ENCODE measurements at regions not wholly inside any gene's neighbourhood (a gene's known extent, or its start where the extent isn't known, plus 50 kb on each side); places are given as distances from the start of the nearest gene placed in this dataset.
"Not testable (repeated sequence)": the region's sequence is repeated elsewhere in the genome, so short reads cannot be mapped to it uniquely, and the experiment has no call there.

- Mint-ChIP-seq H3K4me1 (peaks cover 12% of the 10 kb centered on the region), H3K27me3 (peaks cover 11% of the 10 kb centered on the region), H3K9me3 (no peaks in the 10 kb centered on the region), H3K36me3 (ENCODE audit: low read depth) (no peaks in the 10 kb centered on the region), H3K27ac (no peak overlapping the region), H3K4me3 (no peak overlapping the region)
- no peak for ATAC-seq (replicated peaks)
These were observed 176.5 kb downstream of the NUFIP1 start for GRCh38 chr13:44812818-44813217.

- Mint-ChIP-seq H3K4me3 (no peak overlapping the region), H3K36me3 (ENCODE audit: low read depth) (no peaks in the 10 kb centered on the region), H3K4me1 (peaks cover 4% of the 10 kb centered on the region), H3K27ac (no peak overlapping the region), H3K9me3 (no peaks in the 10 kb centered on the region), H3K27me3 (peaks cover 11% of the 10 kb centered on the region)
- no peak for ATAC-seq (replicated peaks)
These were observed 179.0 kb downstream of the NUFIP1 start for GRCh38 chr13:44810061-44810840.

- Mint-ChIP-seq H3K9me3 (no peaks in the 10 kb centered on the region), H3K27me3 (peaks cover 6% of the 10 kb centered on the region), H3K36me3 (ENCODE audit: low read depth) (no peaks in the 10 kb centered on the region), H3K4me3 (no peak overlapping the region), H3K27ac (no peak overlapping the region), H3K4me1 (no peaks in the 10 kb centered on the region)
- ATAC-seq (replicated peaks), result no peak
These were observed 180.1 kb downstream of the NUFIP1 start for GRCh38 chr13:44809190-44809589.

GRCh38 chr13:44808185-44808584, 181.1 kb downstream of the NUFIP1 start:
- Mint-ChIP-seq H3K27me3 (peaks cover 4% of the 10 kb centered on the region), H3K9me3 (no peaks in the 10 kb centered on the region), H3K4me3 (no peak overlapping the region), H3K36me3 (ENCODE audit: low read depth) (no peaks in the 10 kb centered on the region), H3K4me1 (no peaks in the 10 kb centered on the region), H3K27ac (no peak overlapping the region)
- ATAC-seq (replicated peaks), result no peak

GRCh38 chr13:44807449-44808034, 181.7 kb downstream of the NUFIP1 start:
- Mint-ChIP-seq H3K4me3 (no peak overlapping the region), H3K36me3 (ENCODE audit: low read depth) (no peaks in the 10 kb centered on the region), H3K27ac (no peak overlapping the region), H3K4me1 (no peaks in the 10 kb centered on the region), H3K27me3 (no peaks in the 10 kb centered on the region), H3K9me3 (no peaks in the 10 kb centered on the region)
- no peak for ATAC-seq (replicated peaks)

GRCh38 chr13:44806826-44807225, 182.4 kb downstream of the NUFIP1 start:
- no peaks in the 10 kb centered on the region for H3K27me3 Mint-ChIP-seq
- H3K36me3 Mint-ChIP-seq (ENCODE audit: low read depth), result no peaks in the 10 kb centered on the region
- H3K9me3 Mint-ChIP-seq, result no peaks in the 10 kb centered on the region
- ATAC-seq (replicated peaks), result no peak
- H3K4me1 Mint-ChIP-seq, result no peaks in the 10 kb centered on the region
- no peak overlapping the region for H3K4me3 Mint-ChIP-seq
- no peak overlapping the region for H3K27ac Mint-ChIP-seq

- no peak overlapping the region for H3K4me3 Mint-ChIP-seq
These were observed 183.7 kb downstream of the NUFIP1 start for GRCh38 chr13:44805585-44805984.

GRCh38 chr13:44803390-44803789, 185.9 kb downstream of the NUFIP1 start:
- no peak overlapping the region for H3K27ac Mint-ChIP-seq
- H3K4me1 Mint-ChIP-seq, result no peaks in the 10 kb centered on the region
- H3K36me3 Mint-ChIP-seq (ENCODE audit: low read depth), result no peaks in the 10 kb centered on the region
- no peaks in the 10 kb centered on the region for H3K27me3 Mint-ChIP-seq
- no peaks in the 10 kb centered on the region for H3K9me3 Mint-ChIP-seq
- no peak for ATAC-seq (replicated peaks)
- H3K4me3 Mint-ChIP-seq, result no peak overlapping the region

More at GRCh38 chr13:44805585-44805984, 183.7 kb downstream of the NUFIP1 start:
- Mint-ChIP-seq H3K27me3 (no peaks in the 10 kb centered on the region), H3K27ac (no peak overlapping the region), H3K4me1 (no peaks in the 10 kb centered on the region), H3K9me3 (no peaks in the 10 kb centered on the region), H3K36me3 (ENCODE audit: low read depth) (no peaks in the 10 kb centered on the region)
- no peak for ATAC-seq (replicated peaks)

GRCh38 chr13:44802491-44802890, 186.8 kb downstream of the NUFIP1 start:
- ATAC-seq (replicated peaks), result no peak
- Mint-ChIP-seq H3K9me3 (no peaks in the 10 kb centered on the region), H3K36me3 (ENCODE audit: low read depth) (no peaks in the 10 kb centered on the region), H3K27ac (no peak overlapping the region), H3K27me3 (no peaks in the 10 kb centered on the region), H3K4me1 (no peaks in the 10 kb centered on the region), H3K4me3 (no peak overlapping the region)

- Mint-ChIP-seq H3K36me3 (ENCODE audit: low read depth) (no peaks in the 10 kb centered on the region), H3K27me3 (no peaks in the 10 kb centered on the region), H3K27ac (no peak overlapping the region), H3K4me3 (no peak overlapping the region), H3K9me3 (no peaks in the 10 kb centered on the region), H3K4me1 (no peaks in the 10 kb centered on the region)
- ATAC-seq (replicated peaks), result no peak
These were observed 187.3 kb downstream of the NUFIP1 start for GRCh38 chr13:44801990-44802389.

- Mint-ChIP-seq H3K27me3 (no peaks in the 10 kb centered on the region), H3K27ac (no peak overlapping the region), H3K36me3 (ENCODE audit: low read depth) (no peaks in the 10 kb centered on the region), H3K4me1 (no peaks in the 10 kb centered on the region), H3K4me3 (no peak overlapping the region), H3K9me3 (no peaks in the 10 kb centered on the region)
- ATAC-seq (replicated peaks), result no peak
These were observed 188.6 kb downstream of the NUFIP1 start for GRCh38 chr13:44800626-44801025.

- Mint-ChIP-seq H3K36me3 (ENCODE audit: low read depth) (no peaks in the 10 kb centered on the region), H3K27ac (no peak overlapping the region), H3K4me1 (no peaks in the 10 kb centered on the region), H3K4me3 (no peak overlapping the region), H3K9me3 (no peaks in the 10 kb centered on the region), H3K27me3 (no peaks in the 10 kb centered on the region)
- no peak for ATAC-seq (replicated peaks)
These were observed 191.6 kb downstream of the NUFIP1 start for GRCh38 chr13:44797685-44798084.

GRCh38 chr13:44796597-44797490, 192.4 kb downstream of the NUFIP1 start:
- Mint-ChIP-seq H3K9me3 (no peaks in the 10 kb centered on the region), H3K4me1 (no peaks in the 10 kb centered on the region), H3K4me3 (no peak overlapping the region), H3K36me3 (ENCODE audit: low read depth) (no peaks in the 10 kb centered on the region), H3K27ac (no peak overlapping the region), H3K27me3 (no peaks in the 10 kb centered on the region)
- no peak for ATAC-seq (replicated peaks)

- not testable (repeated sequence) for ATAC-seq (replicated peaks); H3K4me3 Mint-ChIP-seq; H3K27me3 Mint-ChIP-seq; H3K4me1 Mint-ChIP-seq; H3K27ac Mint-ChIP-seq; H3K9me3 Mint-ChIP-seq; H3K36me3 Mint-ChIP-seq (ENCODE audit: low read depth)
These were observed 193.2 kb downstream of the NUFIP1 start for GRCh38 chr13:44796039-44796438.

GRCh38 chr13:44795176-44795575, 194.1 kb downstream of the NUFIP1 start:
- Mint-ChIP-seq H3K4me3 (no peak overlapping the region), H3K27ac (peak overlapping the region; percentile 16), H3K27me3 (no peaks in the 10 kb centered on the region), H3K4me1 (no peaks in the 10 kb centered on the region), H3K36me3 (ENCODE audit: low read depth) (no peaks in the 10 kb centered on the region), H3K9me3 (no peaks in the 10 kb centered on the region)
- ATAC-seq (replicated peaks), result no peak

All from activated T-helper 17 cell treated with anti-CD3 and anti-CD28 coated beads, Interleukin-2, amount 50 U/mL, for 72 hours (primary cell).